ENCODE measurements at regions not wholly inside any gene's neighbourhood (a gene's known extent, or its start where the extent isn't known, plus 50 kb on each side); places are given as distances from the start of the nearest gene placed in this dataset.

- no peak for TF ChIP-seq CTCF (IDR thresholded peaks at IDR 0.05)
- DNase-seq (ENCODE audit: low spot score) = no peak
- ATAC-seq (ENCODE audit: low FRiP score) = no peak
Measured at GRCh38 chr13:99867535-99868257, 103.9 kb downstream of the ZIC5 start.

GRCh38 chr13:99866781-99867180 lies 104.8 kb downstream of the ZIC5 start:
- TF ChIP-seq CTCF (IDR thresholded peaks at IDR 0.05) = no peak
- DNase-seq (ENCODE audit: low spot score) (no peak), ATAC-seq (ENCODE audit: low FRiP score) (no peak)

GRCh38 chr13:99865420-99865930 lies 106.1 kb downstream of the ZIC5 start:
- ATAC-seq (ENCODE audit: low FRiP score) (no peak), DNase-seq (ENCODE audit: low spot score) (no peak)
- no peak for TF ChIP-seq CTCF (IDR thresholded peaks at IDR 0.05)

- ATAC-seq (ENCODE audit: low FRiP score) = no peak
- DNase-seq (ENCODE audit: low spot score) = no peak
- TF ChIP-seq CTCF (IDR thresholded peaks at IDR 0.05) = no peak
Measured at GRCh38 chr13:99864627-99864990, 107.0 kb downstream of the ZIC5 start.

GRCh38 chr13:99863789-99864626 lies 107.6 kb downstream of the ZIC5 start:
- ATAC-seq (ENCODE audit: low FRiP score) = no peak
- DNase-seq (ENCODE audit: low spot score) = no peak
- TF ChIP-seq CTCF (IDR thresholded peaks at IDR 0.05) = no peak

- ATAC-seq (ENCODE audit: low FRiP score) (no peak), DNase-seq (ENCODE audit: low spot score) (no peak)
- TF ChIP-seq CTCF (IDR thresholded peaks at IDR 0.05) = no peak
Measured at GRCh38 chr13:99862244-99862643, 109.3 kb downstream of the ZIC5 start.
